Progenitor cell of endocrine pancreas (in vitro differentiated cells): ENCODE measurements at regions not wholly inside any gene's neighbourhood (a gene's known extent, or its start where the extent isn't known, plus 50 kb on each side); places are given as distances from the start of the nearest gene placed in this dataset.

Source experiments
- DNase-seq: peaks from one replicate; pipeline ENCODE4 v3.0.0; 2021; ENCODE audit warnings: low spot score; ENCODE audit not compliant: unreplicated experiment
- H3K27ac Mint-ChIP-seq: 2 replicates; pipeline ENCODE4 v1.8.0; 2021; ENCODE audit warnings: mild to moderate bottlenecking, moderate library complexity, mixed read lengths
- H3K27me3 Mint-ChIP-seq: 2 replicates; pipeline ENCODE4 v1.8.0; 2021; ENCODE audit warnings: mixed read lengths
- H3K36me3 Mint-ChIP-seq: 2 replicates; pipeline ENCODE4 v1.8.0; 2022; ENCODE audit warnings: mixed read lengths; ENCODE audit not compliant: insufficient read depth
- H3K4me1 Mint-ChIP-seq: 2 replicates; pipeline ENCODE4 v1.8.0; 2021; ENCODE audit warnings: low read depth, mixed read lengths
- H3K4me3 Mint-ChIP-seq: 2 replicates; pipeline ENCODE4 v1.8.0; 2021; ENCODE audit warnings: low read depth, mild to moderate bottlenecking, moderate library complexity, mixed read lengths
- H3K9me3 Mint-ChIP-seq: 2 replicates; pipeline ENCODE4 v1.8.0; 2021; ENCODE audit warnings: low read depth, mixed read lengths
- CTCF ChIP-seq: fragments of 200-600 bp; sonication (generic); IDR thresholded peaks from one replicate; pipeline ENCODE4 v1.5.0; 2021; ENCODE audit warnings: antibody characterized with exemption, mild to moderate bottlenecking; ENCODE audit not compliant: unreplicated experiment

GRCh38 chr10:34024282-34024681 is 689.8 kb upstream of the NRP1 start:
- H3K36me3 Mint-ChIP-seq = no peaks in the 10 kb centered on the region
- H3K27ac Mint-ChIP-seq = no peak overlapping the region
- no peak overlapping the region for H3K4me3 Mint-ChIP-seq
- no peaks in the 10 kb centered on the region for H3K9me3 Mint-ChIP-seq
- TF ChIP-seq CTCF = no peak
- H3K4me1 Mint-ChIP-seq = peaks cover 11% of the 10 kb centered on the region
- DNase-seq = no peak
- peaks cover 3% of the 10 kb centered on the region for H3K27me3 Mint-ChIP-seq

DNA sequence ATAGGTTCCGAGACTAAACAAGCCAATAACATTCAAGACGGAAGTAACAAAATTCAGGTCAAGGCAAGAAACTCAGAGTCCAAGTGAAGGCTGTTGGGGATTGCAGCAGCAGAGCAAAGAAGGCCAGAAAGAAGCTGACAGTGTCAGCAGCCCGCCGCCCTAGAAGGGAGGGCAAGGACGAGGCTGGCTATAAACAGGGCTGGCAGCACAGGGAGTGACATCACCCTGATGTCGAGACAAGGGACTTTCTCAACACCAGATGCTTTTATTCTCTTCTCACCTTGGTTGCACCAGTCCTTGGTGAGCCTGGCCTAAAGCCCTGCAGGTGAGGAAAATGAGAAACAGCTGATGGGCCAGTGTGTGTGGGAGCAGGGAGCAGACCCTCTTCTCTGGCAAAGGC is 687.7 kb upstream of the NRP1 start:
- TF ChIP-seq CTCF = no peak
- peaks cover 3% of the 10 kb centered on the region for H3K27me3 Mint-ChIP-seq
- no peaks in the 10 kb centered on the region for H3K9me3 Mint-ChIP-seq
- H3K36me3 Mint-ChIP-seq = no peaks in the 10 kb centered on the region
- H3K27ac Mint-ChIP-seq = no peak overlapping the region
- no peak for DNase-seq
- peaks cover 16% of the 10 kb centered on the region for H3K4me1 Mint-ChIP-seq
- no peak overlapping the region for H3K4me3 Mint-ChIP-seq

- Mint-ChIP-seq H3K4me3 (no peak overlapping the region), H3K36me3 (no peaks in the 10 kb centered on the region), H3K4me1 (peaks cover 11% of the 10 kb centered on the region), H3K27me3 (peaks cover 5% of the 10 kb centered on the region), H3K9me3 (no peaks in the 10 kb centered on the region), H3K27ac (no peak overlapping the region)
- TF ChIP-seq CTCF = no peak
- DNase-seq = no peak
Measured at GRCh38 chr10:34018784-34019183, 684.3 kb upstream of the NRP1 start.

DNA sequence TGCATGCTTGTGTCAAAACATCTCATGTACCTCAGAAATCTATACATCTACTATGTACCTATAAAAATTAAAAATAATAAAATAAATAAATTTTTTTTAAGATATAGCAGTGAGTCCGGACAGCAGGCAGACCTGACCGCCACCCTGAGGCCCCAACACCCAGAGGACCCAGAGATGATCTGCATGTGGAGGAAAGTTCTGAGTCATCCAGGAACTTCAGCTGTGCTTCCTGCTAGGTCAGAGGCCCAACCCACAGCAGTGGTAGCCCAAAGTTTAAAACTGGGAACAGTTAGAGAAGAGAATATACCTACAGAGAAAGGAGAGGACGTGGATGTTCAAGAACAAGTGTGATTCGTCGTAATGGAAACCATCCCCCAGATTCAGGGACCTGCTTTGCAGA is 683.7 kb upstream of the NRP1 start:
- no peak overlapping the region for H3K4me3 Mint-ChIP-seq
- H3K27ac Mint-ChIP-seq = no peak overlapping the region
- no peaks in the 10 kb centered on the region for H3K36me3 Mint-ChIP-seq
- H3K4me1 Mint-ChIP-seq = peaks cover 11% of the 10 kb centered on the region
- H3K9me3 Mint-ChIP-seq = no peaks in the 10 kb centered on the region
- H3K27me3 Mint-ChIP-seq = peaks cover 12% of the 10 kb centered on the region
- TF ChIP-seq CTCF = no peak
- no peak for DNase-seq

- Mint-ChIP-seq H3K9me3 (no peaks in the 10 kb centered on the region), H3K36me3 (no peaks in the 10 kb centered on the region), H3K27ac (no peak overlapping the region), H3K4me1 (peaks cover 11% of the 10 kb centered on the region), H3K27me3 (peaks cover 12% of the 10 kb centered on the region), H3K4me3 (no peak overlapping the region)
- DNase-seq = no peak
- peak; percentile 19 for TF ChIP-seq CTCF
Measured at GRCh38 chr10:34017281-34017680, 682.8 kb upstream of the NRP1 start.

GRCh38 chr10:34016576-34016975 is 682.1 kb upstream of the NRP1 start:
- Mint-ChIP-seq H3K27ac (no peak overlapping the region), H3K4me1 (peaks cover 11% of the 10 kb centered on the region), H3K36me3 (no peaks in the 10 kb centered on the region), H3K4me3 (no peak overlapping the region), H3K9me3 (peaks cover 4% of the 10 kb centered on the region), H3K27me3 (peaks cover 9% of the 10 kb centered on the region)
- no peak for DNase-seq
- TF ChIP-seq CTCF = no peak
